DND-41 (cell line): ENCODE measurements at regions not wholly inside any gene's neighbourhood (a gene's known extent, or its start where the extent isn't known, plus 50 kb on each side); places are given as distances from the start of the nearest gene placed in this dataset.

Experiments
- ATAC-seq: fragments of 200-7000 bp; cut with Tn5 transposase; 3 replicates; pipeline ENCODE4 v1.9.1; 2021; ENCODE audit warnings: low read depth; ENCODE audit not compliant: insufficient read depth
- DNase-seq: peaks from one replicate; pipeline ENCODE4 v3.0.0-alpha.2; 2020
- H2AFZ ChIP-seq: 2 replicates; pipeline ENCODE4 v1.6.0; 2012; ENCODE audit warnings: low read depth, low read length
- H3K27ac ChIP-seq: 2 replicates; pipeline ENCODE4 v1.5.1; 2012; ENCODE audit warnings: low read length, inconsistent platforms
- H3K27me3 ChIP-seq: fragments of 200-600 bp; sonication (generic); 2 replicates; pipeline ENCODE4 v1.6.0; 2012; ENCODE audit warnings: low read length, mild to moderate bottlenecking, inconsistent platforms; ENCODE audit not compliant: insufficient read depth, poor library complexity
- H3K36me3 ChIP-seq: 2 replicates; pipeline ENCODE4 v1.5.1; 2012; ENCODE audit warnings: low read length, inconsistent platforms; ENCODE audit not compliant: insufficient read depth
- H3K4me1 ChIP-seq: 2 replicates; pipeline ENCODE4 v1.5.1; 2012; ENCODE audit warnings: mild to moderate bottlenecking, low read length; ENCODE audit not compliant: insufficient read depth
- H3K4me2 ChIP-seq: 2 replicates; pipeline ENCODE4 v1.6.0; 2012; ENCODE audit warnings: mild to moderate bottlenecking, moderate library complexity, low read length, inconsistent platforms; ENCODE audit not compliant: insufficient read depth
- H3K4me3 ChIP-seq, 2 experiments: fragments of 200-600 bp in 1 of 2; shearing (Covaris generic) in 1 of 2; 2 replicates each; pipeline ENCODE4 v1.5.1; 2012 to 2016; ENCODE audit warnings: inconsistent platforms in 2 of 2, low read length in 2 of 2, mild to moderate bottlenecking in 2 of 2, low read depth in 1 of 2, moderate library complexity in 1 of 2
- H3K79me2 ChIP-seq: 2 replicates; pipeline ENCODE4 v1.6.0; 2012; ENCODE audit warnings: low read length, inconsistent platforms; ENCODE audit not compliant: insufficient read depth
- H3K9ac ChIP-seq: 2 replicates; pipeline ENCODE4 v1.6.0; 2012; ENCODE audit warnings: low read depth, mild to moderate bottlenecking, inconsistent platforms, low read length, moderate library complexity
- H3K9me3 ChIP-seq: 2 replicates; pipeline ENCODE4 v1.5.1; 2012; ENCODE audit warnings: low read length, moderate library complexity, mild to moderate bottlenecking, inconsistent platforms; ENCODE audit not compliant: insufficient read depth, severe bottlenecking
- H4K20me1 ChIP-seq: 2 replicates; pipeline ENCODE4 v1.6.0; 2012; ENCODE audit warnings: low read length; ENCODE audit not compliant: insufficient read depth
- CTCF ChIP-seq: IDR thresholded peaks from 2 replicates; pipeline ENCODE4 v1.5.1; 2012; ENCODE audit warnings: borderline replicate concordance, low read length, moderate library complexity, mild to moderate bottlenecking; ENCODE audit not compliant: poor library complexity, severe bottlenecking; ENCODE audit errors: extremely low read depth
- EZH2 ChIP-seq: IDR thresholded peaks from 3 replicates; pipeline ENCODE4 v1.6.1; 2012; ENCODE audit warnings: borderline replicate concordance, low read depth, mild to moderate bottlenecking, moderate library complexity, low read length, inconsistent platforms; ENCODE audit not compliant: severe bottlenecking

- TF ChIP-seq EZH2 = no peak
- Histone ChIP-seq H3K4me1 (no peaks in the 10 kb centered on the region), H3K4me2 (no peak overlapping the region), H3K79me2 (no peaks in the 10 kb centered on the region), H3K36me3 (no peaks in the 10 kb centered on the region), H3K9ac (no peak overlapping the region), H3K9me3 (no peaks in the 10 kb centered on the region), H3K27ac (no peak overlapping the region), H4K20me1 (no peaks in the 10 kb centered on the region), H3K27me3 (no peaks in the 10 kb centered on the region), H3K4me3 (no peak overlapping the region), H2AFZ (no peak overlapping the region)
- no peak for ATAC-seq
- no peak for DNase-seq
These were observed 524.8 kb upstream of the MAN1A1 start for GRCh38 chr6:119874381-119874780.

GRCh38 chr6:119873107-119873506 lies 523.5 kb upstream of the MAN1A1 start:
- no peaks in the 10 kb centered on the region for H3K27me3 ChIP-seq
- H4K20me1 ChIP-seq = no peaks in the 10 kb centered on the region
- H2AFZ ChIP-seq = no peak overlapping the region
- no peaks in the 10 kb centered on the region for H3K4me1 ChIP-seq
- H3K4me2 ChIP-seq = no peak overlapping the region
- no peaks in the 10 kb centered on the region for H3K36me3 ChIP-seq
- no peak overlapping the region for H3K9ac ChIP-seq
- no peak for ATAC-seq
- no peaks in the 10 kb centered on the region for H3K9me3 ChIP-seq
- no peak overlapping the region for H3K27ac ChIP-seq
- H3K4me3 ChIP-seq = no peak overlapping the region
- DNase-seq = no peak
- TF ChIP-seq CTCF (no peak), EZH2 (no peak)
- no peaks in the 10 kb centered on the region for H3K79me2 ChIP-seq

GRCh38 chr6:119871520-119871919 lies 522.0 kb upstream of the MAN1A1 start:
- no peak overlapping the region for H3K4me2 ChIP-seq
- TF ChIP-seq EZH2 (no peak), CTCF (no peak)

GRCh38 chr6:119865466-119866350 lies 516.1 kb upstream of the MAN1A1 start:
- DNase-seq (no peak), ATAC-seq (no peak)
- peaks cover 3% of the 10 kb centered on the region for H3K9me3 ChIP-seq
- H3K4me1 ChIP-seq = no peaks in the 10 kb centered on the region
- TF ChIP-seq EZH2 (no peak), CTCF (no peak)
- no peaks in the 10 kb centered on the region for H4K20me1 ChIP-seq
- no peaks in the 10 kb centered on the region for H3K79me2 ChIP-seq
- H3K4me2 ChIP-seq = no peak overlapping the region
- H3K4me3 ChIP-seq = no peak overlapping the region
- H3K36me3 ChIP-seq = no peaks in the 10 kb centered on the region
- no peak overlapping the region for H3K27ac ChIP-seq
- no peak overlapping the region for H2AFZ ChIP-seq
- H3K9ac ChIP-seq = no peak overlapping the region
- no peaks in the 10 kb centered on the region for H3K27me3 ChIP-seq

More at GRCh38 chr6:119871520-119871919, 522.0 kb upstream of the MAN1A1 start:
- DNase-seq = no peak
- H3K4me1 ChIP-seq = no peaks in the 10 kb centered on the region
- no peaks in the 10 kb centered on the region for H3K36me3 ChIP-seq
- H3K27ac ChIP-seq = no peak overlapping the region
- no peak overlapping the region for H3K4me3 ChIP-seq
- no peak for ATAC-seq
- no peaks in the 10 kb centered on the region for H4K20me1 ChIP-seq
- no peak overlapping the region for H2AFZ ChIP-seq
- no peaks in the 10 kb centered on the region for H3K27me3 ChIP-seq
- no peak overlapping the region for H3K9ac ChIP-seq
- no peaks in the 10 kb centered on the region for H3K79me2 ChIP-seq
- no peaks in the 10 kb centered on the region for H3K9me3 ChIP-seq
